ENCODE measurements at regions not wholly inside any gene's neighbourhood (a gene's known extent, or its start where the extent isn't known, plus 50 kb on each side); places are given as distances from the start of the nearest gene placed in this dataset.

DNA sequence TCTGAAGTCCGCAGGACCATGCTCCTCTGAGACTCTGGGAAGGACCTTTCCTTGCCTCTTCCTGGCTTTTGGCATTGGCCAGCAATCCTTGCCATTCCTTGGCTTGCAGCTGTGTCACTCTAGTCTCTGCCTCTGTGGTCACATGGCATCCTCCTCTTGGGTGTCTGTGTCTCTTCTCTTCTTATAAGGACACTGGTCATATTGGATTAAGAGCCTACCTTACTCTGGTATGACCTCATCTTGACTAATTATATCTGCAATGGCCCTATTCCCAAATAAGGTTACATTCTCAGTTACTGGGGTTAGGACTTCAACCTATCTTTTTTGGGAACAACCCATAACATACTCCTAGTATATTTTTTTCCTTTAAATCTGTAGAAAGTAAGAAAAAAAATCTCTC lies 49.9 kb upstream of the GTSF1L start:
- H3K4me1 ChIP-seq (ENCODE audit: insufficient read depth, low read length), result no peaks in the 10 kb centered on the region
- no peak overlapping the region for H3K27ac ChIP-seq (ENCODE audit: low read depth in 1 of 2, low read length in 2 of 2)
- DNase-seq (no peak), ATAC-seq (ENCODE audit: poor library complexity) (no peak)
- H3K36me3 ChIP-seq (ENCODE audit: insufficient read depth, low read length), result no peaks in the 10 kb centered on the region
- H3K4me3 ChIP-seq (ENCODE audit: low read length), result no peak overlapping the region
- Mint-ChIP-seq H3K4me1 (ENCODE audit: low read depth) (no peaks in the 10 kb centered on the region), H3K27ac (no peak overlapping the region), H3K9me3 (peaks cover 7% of the 10 kb centered on the region), H3K27me3 (peaks cover 5% of the 10 kb centered on the region), H3K4me3 (no peak overlapping the region), H3K36me3 (ENCODE audit: low read depth) (no peaks in the 10 kb centered on the region)
- ChIA-PET POLR2A (no interaction called here), CTCF (no interaction called here)
- intact Hi-C loops (cut with DNase I, micrococcal nuclease), result no loop called here
- H3K27me3 ChIP-seq (ENCODE audit: control insufficient read depth in 1 of 2, insufficient read depth in 2 of 2, low read length in 2 of 2), result peaks cover 0 to 3% of the 10 kb centered on the region in 2 experiments
- TF ChIP-seq, protein P1, sequence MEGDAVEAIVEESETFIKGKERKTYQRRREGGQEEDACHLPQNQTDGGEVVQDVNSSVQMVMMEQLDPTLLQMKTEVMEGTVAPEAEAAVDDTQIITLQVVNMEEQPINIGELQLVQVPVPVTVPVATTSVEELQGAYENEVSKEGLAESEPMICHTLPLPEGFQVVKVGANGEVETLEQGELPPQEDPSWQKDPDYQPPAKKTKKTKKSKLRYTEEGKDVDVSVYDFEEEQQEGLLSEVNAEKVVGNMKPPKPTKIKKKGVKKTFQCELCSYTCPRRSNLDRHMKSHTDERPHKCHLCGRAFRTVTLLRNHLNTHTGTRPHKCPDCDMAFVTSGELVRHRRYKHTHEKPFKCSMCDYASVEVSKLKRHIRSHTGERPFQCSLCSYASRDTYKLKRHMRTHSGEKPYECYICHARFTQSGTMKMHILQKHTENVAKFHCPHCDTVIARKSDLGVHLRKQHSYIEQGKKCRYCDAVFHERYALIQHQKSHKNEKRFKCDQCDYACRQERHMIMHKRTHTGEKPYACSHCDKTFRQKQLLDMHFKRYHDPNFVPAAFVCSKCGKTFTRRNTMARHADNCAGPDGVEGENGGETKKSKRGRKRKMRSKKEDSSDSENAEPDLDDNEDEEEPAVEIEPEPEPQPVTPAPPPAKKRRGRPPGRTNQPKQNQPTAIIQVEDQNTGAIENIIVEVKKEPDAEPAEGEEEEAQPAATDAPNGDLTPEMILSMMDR (IDR thresholded peaks at IDR 0.05), result no peak
- H3K9me3 ChIP-seq (ENCODE audit: control insufficient read depth in 1 of 2, insufficient read depth in 1 of 2, low read length in 2 of 2), result peaks cover 0 to 12% of the 10 kb centered on the region in 2 experiments
